HCT116 (cell line): ENCODE measurements at regions not wholly inside any gene's neighbourhood (a gene's known extent, or its start where the extent isn't known, plus 50 kb on each side); places are given as distances from the start of the nearest gene placed in this dataset.

Experiments used
- ATAC-seq: fragments of 200-7000 bp; cut with Tn5 transposase; 2 replicates; pipeline ENCODE4 v1.9.1; 2020; ENCODE audit warnings: mild to moderate bottlenecking, moderate library complexity
- BruUV-seq: library from RNA; stranded (reverse); fragments of 400-500 nt; replicated peaks from 2 replicates; lab custom pipeline; 2021; lab: Mats Ljungman, UMichigan
- CTCF ChIA-PET: fragments of 300-600 bp; sonication (Branson Sonifier 250); formaldehyde crosslinking; loops from one replicate; lab custom pipeline; 2021; ENCODE audit warnings: antibody characterized with exemption; lab: Charles Lee
- POLR2A ChIA-PET: fragments of 300-600, 350-600 bp; sonication (Branson Sonifier 250); formaldehyde crosslinking; loops from one replicate; lab custom pipeline; 2021; ENCODE audit warnings: antibody characterized with exemption; lab: Charles Lee
- RAD21 ChIA-PET, 2 experiments: fragments of 300-600 bp; sonication (Branson Sonifier 250); formaldehyde crosslinking; loops; one replicate each; lab custom pipeline; 2023; ENCODE audit warnings: low total read pairs in 2 of 2; ENCODE audit not compliant: uncharacterized antibody in 2 of 2, unreplicated experiment in 2 of 2, low non-redundant PET in 1 of 2; lab: Charles Lee
- DNase-seq: peaks from one replicate; pipeline ENCODE4 v3.0.0-alpha.2; 2010; ENCODE audit warnings: low read depth, low spot score
- H2AFZ ChIP-seq: fragments of 200-600 bp; shearing (Covaris generic), sonication (generic); 2 replicates; pipeline ENCODE4 v1.6.1; 2017; ENCODE audit warnings: low read depth, mixed run types, mixed read lengths, antibody characterized with exemption, low read length; ENCODE audit not compliant: poor library complexity, severe bottlenecking
- H3K27ac ChIP-seq: 2 replicates; pipeline ENCODE4 v1.5.1; 2012; ENCODE audit warnings: low read depth, low read length
- H3K27me3 ChIP-seq: fragments of 200-600 bp; sonication (generic); 2 replicates; pipeline ENCODE4 v1.6.1; 2016; ENCODE audit warnings: mixed run types, low read length, mixed read lengths; ENCODE audit not compliant: insufficient read depth
- H3K36me3 ChIP-seq, 2 experiments: fragments of 200-500 bp in 1 of 2; fragments of 200-600 bp in 1 of 2; sonication (Bioruptor generic) in 1 of 2; sonication (generic) in 1 of 2; 2 replicates each; pipeline versions ENCODE4 v1.5.1 to v1.6.1; 2014 to 2016; ENCODE audit warnings: low read length in 2 of 2, inconsistent platforms in 1 of 2, mixed read lengths in 1 of 2, mixed run types in 1 of 2; ENCODE audit not compliant: insufficient read depth in 2 of 2, control insufficient read depth in 1 of 2
- H3K4me1 ChIP-seq, 2 experiments: fragments of 200-600 bp in 1 of 2; sonication (generic) in 1 of 2; 2 replicates each; pipeline versions ENCODE4 v1.5.1 to v1.6.1; 2012 to 2017; ENCODE audit warnings: low read length in 2 of 2, inconsistent platforms in 1 of 2, mild to moderate bottlenecking in 1 of 2, mixed read lengths in 1 of 2, mixed run types in 1 of 2, moderate library complexity in 1 of 2; ENCODE audit not compliant: insufficient read depth in 2 of 2, control insufficient read depth in 1 of 2
- H3K4me2 ChIP-seq: fragments of 200-600 bp; sonication (generic); 2 replicates; pipeline ENCODE4 v1.6.1; 2017; ENCODE audit warnings: mixed run types, low read length, mixed read lengths
- H3K4me3 ChIP-seq, 2 experiments: fragments of 200-600 bp in 1 of 2; sonication (generic) in 1 of 2; replicated peaks in 1 of 2; 2 replicates each; pipeline ENCODE4 v1.5.1; 2011 to 2016; ENCODE audit warnings: low read length in 2 of 2, control low read depth in 1 of 2, low read depth in 1 of 2, mild to moderate bottlenecking in 1 of 2, mixed read lengths in 1 of 2, mixed run types in 1 of 2
- H3K79me2 ChIP-seq: fragments of 200-600 bp; sonication (generic); 2 replicates; pipeline ENCODE4 v1.6.1; 2017; ENCODE audit warnings: mild to moderate bottlenecking, mixed run types, low read length, moderate library complexity, mixed read lengths; ENCODE audit not compliant: insufficient read depth
- H3K9ac ChIP-seq: fragments of 200-600 bp; sonication (generic); 2 replicates; pipeline ENCODE4 v1.6.1; 2016; ENCODE audit warnings: low read length, mixed read lengths
- H3K9me2 ChIP-seq: fragments of 200-600 bp; sonication (generic), shearing (Covaris generic); 2 replicates; pipeline ENCODE4 v1.6.1; 2017; ENCODE audit warnings: mixed run types, mild to moderate bottlenecking, moderate library complexity; ENCODE audit not compliant: insufficient read depth
- H3K9me3 ChIP-seq, 2 experiments: fragments of 200-500 bp in 1 of 2; fragments of 200-600 bp in 1 of 2; sonication (Bioruptor generic) in 1 of 2; sonication (generic) in 1 of 2; 2 replicates each; pipeline ENCODE4 v1.6.1; 2014 to 2017; ENCODE audit warnings: low read length in 2 of 2, mixed read lengths in 2 of 2, inconsistent platforms in 1 of 2, low read depth in 1 of 2, mild to moderate bottlenecking in 1 of 2, mixed run types in 1 of 2, moderate library complexity in 1 of 2; ENCODE audit not compliant: control insufficient read depth in 1 of 2, insufficient read depth in 1 of 2
- H4K20me1 ChIP-seq: fragments of 200-600 bp; sonication (generic), shearing (Covaris generic); 2 replicates; pipeline ENCODE4 v1.6.1; 2017; ENCODE audit warnings: mixed run types, mild to moderate bottlenecking, moderate library complexity; ENCODE audit not compliant: insufficient read depth
- CEBPB ChIP-seq: IDR thresholded peaks from 2 replicates; pipeline ENCODE4 v1.6.1; 2012; ENCODE audit warnings: low read depth
- EGR1 ChIP-seq: IDR thresholded peaks from 2 replicates; pipeline ENCODE4 v1.6.1; 2012; ENCODE audit warnings: low read depth
- ELF1 ChIP-seq: IDR thresholded peaks from 2 replicates; pipeline ENCODE4 v1.6.1; 2012; ENCODE audit warnings: low read depth, borderline replicate concordance
- EZH2phosphoT487 ChIP-seq: fragments of 200-600 bp; IDR thresholded peaks from 2 replicates; pipeline ENCODE4 v1.6.1; 2018; ENCODE audit warnings: antibody characterized with exemption, borderline replicate concordance
- FOSL1 ChIP-seq: IDR thresholded peaks from 2 replicates; pipeline ENCODE4 v1.6.1; 2012; ENCODE audit warnings: low read depth
- JUND ChIP-seq: IDR thresholded peaks from 2 replicates; pipeline ENCODE4 v1.6.1; 2012
- MAX ChIP-seq: IDR thresholded peaks from 2 replicates; pipeline ENCODE4 v1.6.1; 2012
- POLR2AphosphoS5 ChIP-seq: IDR thresholded peaks from 2 replicates; pipeline ENCODE4 v1.6.1; 2011; ENCODE audit warnings: mild to moderate bottlenecking, low read depth, low read length, moderate library complexity
- RAD21 ChIP-seq: IDR thresholded peaks from 2 replicates; pipeline ENCODE4 v1.6.1; 2012; ENCODE audit warnings: low read depth, mild to moderate bottlenecking
- SP1 ChIP-seq: IDR thresholded peaks from 2 replicates; pipeline ENCODE4 v1.6.1; 2012; ENCODE audit warnings: low read depth
- TCF7L2 ChIP-seq: IDR thresholded peaks from 2 replicates; pipeline ENCODE4 v1.7.0; 2011; ENCODE audit warnings: borderline replicate concordance, inconsistent platforms; ENCODE audit not compliant: insufficient read depth, insufficient read length; ENCODE audit errors: extremely low read depth
- YY1 ChIP-seq: IDR thresholded peaks from 2 replicates; pipeline ENCODE4 v1.6.1; 2011; ENCODE audit warnings: low read length, low read depth, moderate library complexity, mild to moderate bottlenecking; ENCODE audit not compliant: insufficient replicate concordance; ENCODE audit errors: extremely low read depth
- ZFX ChIP-seq: fragments of 450-650 bp; IDR thresholded peaks from 2 replicates; pipeline ENCODE4 v1.6.1; 2017
- ZNF274 ChIP-seq: fragments of 200-500 bp; sonication (Bioruptor generic); IDR thresholded peaks from 2 replicates; pipeline ENCODE4 v1.6.1; 2014; ENCODE audit warnings: mild to moderate bottlenecking, low read depth, low read length, inconsistent platforms
- intact Hi-C: fragments of 100-400 bp; cut with micrococcal nuclease; formaldehyde crosslinking; loops from 2 replicates; pipeline ENCODE4 v1.10.0; 2022
- TF ChIP-seq, protein P1 (sequence below), 3 experiments: fragments of 200-600 bp in 1 of 3; sonication (generic) in 1 of 3; IDR thresholded peaks in 2 of 3; conservative IDR thresholded peaks in 1 of 3; 2 replicates each; pipeline ENCODE4 v1.5.1; 2012 to 2017; ENCODE audit warnings: low read depth in 2 of 3, low read length in 2 of 3, antibody characterized with exemption in 1 of 3, borderline replicate concordance in 1 of 3, control low read depth in 1 of 3, mild to moderate bottlenecking in 1 of 3, mixed read lengths in 1 of 3, mixed run types in 1 of 3, moderate library complexity in 1 of 3; ENCODE audit not compliant: insufficient read depth in 1 of 3
- TF ChIP-seq, protein P2 (sequence below): IDR thresholded peaks from 2 replicates; pipeline ENCODE4 v1.6.1; 2012
- TF ChIP-seq, protein P3 (sequence below): IDR thresholded peaks from 2 replicates; pipeline ENCODE4 v1.6.1; 2012; ENCODE audit warnings: low read depth

DNA sequence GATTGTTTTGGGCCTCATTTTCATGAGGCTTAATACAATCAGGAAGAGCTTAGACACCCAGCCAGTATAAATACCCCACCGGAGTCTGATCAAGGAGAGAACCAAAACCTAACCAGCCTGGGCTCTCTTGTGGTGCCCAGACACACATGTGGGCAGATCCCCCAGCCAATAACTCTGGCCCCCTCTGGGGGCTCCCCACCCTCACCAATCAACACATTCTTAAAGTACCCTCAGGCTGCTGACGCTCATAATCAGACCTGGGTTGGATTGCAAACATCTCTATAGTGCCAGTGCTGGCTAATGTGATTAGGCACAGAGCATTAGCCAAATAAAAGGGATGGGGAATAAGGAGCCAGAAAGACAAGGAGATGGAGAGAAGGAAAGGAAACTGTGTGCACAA, 329.6 kb downstream of the BCL11A start:
- no peaks in the 10 kb centered on the region for H3K27me3 ChIP-seq
- H3K4me1 ChIP-seq: no peaks in the 10 kb centered on the region
- no peak for ATAC-seq
- TF ChIP-seq POLR2AphosphoS5 (no peak), JUND (no peak), EZH2phosphoT487 (no peak), EGR1 (no peak), SP1 (no peak), FOSL1 (no peak), RAD21 (no peak), ELF1 (no peak), YY1 (no peak), ZFX (no peak), TCF7L2 (no peak), CEBPB (no peak), ZNF274 (no peak), MAX (no peak)
- TF ChIP-seq, protein P1, sequence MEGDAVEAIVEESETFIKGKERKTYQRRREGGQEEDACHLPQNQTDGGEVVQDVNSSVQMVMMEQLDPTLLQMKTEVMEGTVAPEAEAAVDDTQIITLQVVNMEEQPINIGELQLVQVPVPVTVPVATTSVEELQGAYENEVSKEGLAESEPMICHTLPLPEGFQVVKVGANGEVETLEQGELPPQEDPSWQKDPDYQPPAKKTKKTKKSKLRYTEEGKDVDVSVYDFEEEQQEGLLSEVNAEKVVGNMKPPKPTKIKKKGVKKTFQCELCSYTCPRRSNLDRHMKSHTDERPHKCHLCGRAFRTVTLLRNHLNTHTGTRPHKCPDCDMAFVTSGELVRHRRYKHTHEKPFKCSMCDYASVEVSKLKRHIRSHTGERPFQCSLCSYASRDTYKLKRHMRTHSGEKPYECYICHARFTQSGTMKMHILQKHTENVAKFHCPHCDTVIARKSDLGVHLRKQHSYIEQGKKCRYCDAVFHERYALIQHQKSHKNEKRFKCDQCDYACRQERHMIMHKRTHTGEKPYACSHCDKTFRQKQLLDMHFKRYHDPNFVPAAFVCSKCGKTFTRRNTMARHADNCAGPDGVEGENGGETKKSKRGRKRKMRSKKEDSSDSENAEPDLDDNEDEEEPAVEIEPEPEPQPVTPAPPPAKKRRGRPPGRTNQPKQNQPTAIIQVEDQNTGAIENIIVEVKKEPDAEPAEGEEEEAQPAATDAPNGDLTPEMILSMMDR (IDR thresholded peaks at IDR 0.05 in 2 of 3, conservative IDR thresholded peaks at IDR 0.05 in 1 of 3; ENCODE audit: borderline replicate concordance in 1 of 3, insufficient read depth in 1 of 3, low read depth in 2 of 3, low read length in 2 of 3): no peak
- TF ChIP-seq, protein P2, sequence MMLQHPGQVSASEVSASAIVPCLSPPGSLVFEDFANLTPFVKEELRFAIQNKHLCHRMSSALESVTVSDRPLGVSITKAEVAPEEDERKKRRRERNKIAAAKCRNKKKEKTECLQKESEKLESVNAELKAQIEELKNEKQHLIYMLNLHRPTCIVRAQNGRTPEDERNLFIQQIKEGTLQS: no peak
- TF ChIP-seq, protein P3, sequence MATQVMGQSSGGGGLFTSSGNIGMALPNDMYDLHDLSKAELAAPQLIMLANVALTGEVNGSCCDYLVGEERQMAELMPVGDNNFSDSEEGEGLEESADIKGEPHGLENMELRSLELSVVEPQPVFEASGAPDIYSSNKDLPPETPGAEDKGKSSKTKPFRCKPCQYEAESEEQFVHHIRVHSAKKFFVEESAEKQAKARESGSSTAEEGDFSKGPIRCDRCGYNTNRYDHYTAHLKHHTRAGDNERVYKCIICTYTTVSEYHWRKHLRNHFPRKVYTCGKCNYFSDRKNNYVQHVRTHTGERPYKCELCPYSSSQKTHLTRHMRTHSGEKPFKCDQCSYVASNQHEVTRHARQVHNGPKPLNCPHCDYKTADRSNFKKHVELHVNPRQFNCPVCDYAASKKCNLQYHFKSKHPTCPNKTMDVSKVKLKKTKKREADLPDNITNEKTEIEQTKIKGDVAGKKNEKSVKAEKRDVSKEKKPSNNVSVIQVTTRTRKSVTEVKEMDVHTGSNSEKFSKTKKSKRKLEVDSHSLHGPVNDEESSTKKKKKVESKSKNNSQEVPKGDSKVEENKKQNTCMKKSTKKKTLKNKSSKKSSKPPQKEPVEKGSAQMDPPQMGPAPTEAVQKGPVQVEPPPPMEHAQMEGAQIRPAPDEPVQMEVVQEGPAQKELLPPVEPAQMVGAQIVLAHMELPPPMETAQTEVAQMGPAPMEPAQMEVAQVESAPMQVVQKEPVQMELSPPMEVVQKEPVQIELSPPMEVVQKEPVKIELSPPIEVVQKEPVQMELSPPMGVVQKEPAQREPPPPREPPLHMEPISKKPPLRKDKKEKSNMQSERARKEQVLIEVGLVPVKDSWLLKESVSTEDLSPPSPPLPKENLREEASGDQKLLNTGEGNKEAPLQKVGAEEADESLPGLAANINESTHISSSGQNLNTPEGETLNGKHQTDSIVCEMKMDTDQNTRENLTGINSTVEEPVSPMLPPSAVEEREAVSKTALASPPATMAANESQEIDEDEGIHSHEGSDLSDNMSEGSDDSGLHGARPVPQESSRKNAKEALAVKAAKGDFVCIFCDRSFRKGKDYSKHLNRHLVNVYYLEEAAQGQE: no peak
- no peak overlapping the region for H2AFZ ChIP-seq
- no peaks in the 10 kb centered on the region for H4K20me1 ChIP-seq
- H3K9me3 ChIP-seq: no peaks in the 10 kb centered on the region
- no peaks in the 10 kb centered on the region for H3K9me2 ChIP-seq
- no peaks in the 10 kb centered on the region for H3K36me3 ChIP-seq
- ChIA-PET CTCF (no interaction called here), RAD21 (no interaction called here), POLR2A (no interaction called here)
- H3K79me2 ChIP-seq: no peaks in the 10 kb centered on the region
- H3K9ac ChIP-seq: no peak overlapping the region
- no peak for DNase-seq
- H3K4me3 ChIP-seq: no peak overlapping the region
- BruUV-seq: no TSS peak
- H3K27ac ChIP-seq: no peak overlapping the region
- H3K4me2 ChIP-seq: no peak overlapping the region
- intact Hi-C loops: no loop called here
